Endothelial cell (in vitro differentiated cells): ENCODE measurements at regions not wholly inside any gene's neighbourhood (a gene's known extent, or its start where the extent isn't known, plus 50 kb on each side); places are given as distances from the start of the nearest gene placed in this dataset.

Experiments
- DNase-seq: peaks from one replicate; pipeline ENCODE4 v3.0.0; 2021; ENCODE audit warnings: low spot score
- H3K27ac Mint-ChIP-seq: one replicate; pipeline ENCODE4 v1.8.0; 2021; ENCODE audit warnings: mixed read lengths, inconsistent platforms; ENCODE audit not compliant: unreplicated experiment
- H3K27me3 Mint-ChIP-seq: one replicate; pipeline ENCODE4 v1.8.0; 2021; ENCODE audit warnings: mild to moderate bottlenecking, moderate library complexity, mixed read lengths, inconsistent platforms; ENCODE audit not compliant: unreplicated experiment
- H3K36me3 Mint-ChIP-seq: one replicate; pipeline ENCODE4 v1.8.0; 2021; ENCODE audit warnings: mild to moderate bottlenecking, low read depth, mixed read lengths, inconsistent platforms; ENCODE audit not compliant: unreplicated experiment
- H3K4me1 Mint-ChIP-seq: one replicate; pipeline ENCODE4 v1.8.0; 2021; ENCODE audit warnings: mild to moderate bottlenecking, mixed read lengths, inconsistent platforms; ENCODE audit not compliant: unreplicated experiment
- H3K4me3 Mint-ChIP-seq: one replicate; pipeline ENCODE4 v1.8.0; 2021; ENCODE audit warnings: mild to moderate bottlenecking, mixed read lengths, inconsistent platforms; ENCODE audit not compliant: unreplicated experiment
- H3K9me3 Mint-ChIP-seq: one replicate; pipeline ENCODE4 v1.8.0; 2021; ENCODE audit warnings: mixed read lengths, inconsistent platforms; ENCODE audit not compliant: unreplicated experiment
- TF ChIP-seq, protein P1 (sequence below): fragments of 200-600 bp; sonication (generic); IDR thresholded peaks from one replicate; pipeline ENCODE4 v1.5.0; 2021; ENCODE audit warnings: antibody characterized with exemption; ENCODE audit not compliant: unreplicated experiment

DNA sequence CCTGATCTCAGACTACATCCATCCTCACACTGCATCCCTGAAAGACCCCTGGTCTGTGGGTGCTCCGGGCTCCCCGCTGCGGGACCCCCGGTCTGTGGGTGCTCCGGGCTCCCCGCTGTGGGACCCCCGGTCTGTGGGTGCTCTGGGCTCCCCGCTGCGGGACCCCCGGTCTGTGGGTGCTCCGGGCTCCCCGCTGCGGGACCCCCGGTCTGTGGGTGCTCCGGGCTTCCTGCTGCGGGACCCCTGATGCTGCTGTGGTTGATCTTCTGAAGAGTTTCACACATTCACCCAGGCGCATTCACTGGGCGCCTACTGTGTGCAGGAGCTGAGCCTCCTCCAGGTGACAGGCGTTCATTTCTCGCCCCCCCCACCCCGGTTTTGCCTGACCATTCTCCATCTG, 162.7 kb upstream of the SALL3 start:
- Mint-ChIP-seq H3K27me3 (peaks cover 13% of the 10 kb centered on the region), H3K4me1 (no peaks in the 10 kb centered on the region), H3K27ac (no peak overlapping the region), H3K36me3 (peaks cover 18% of the 10 kb centered on the region), H3K9me3 (peaks cover 45% of the 10 kb centered on the region), H3K4me3 (no peak overlapping the region)
- no peak for DNase-seq
- TF ChIP-seq, protein P1, sequence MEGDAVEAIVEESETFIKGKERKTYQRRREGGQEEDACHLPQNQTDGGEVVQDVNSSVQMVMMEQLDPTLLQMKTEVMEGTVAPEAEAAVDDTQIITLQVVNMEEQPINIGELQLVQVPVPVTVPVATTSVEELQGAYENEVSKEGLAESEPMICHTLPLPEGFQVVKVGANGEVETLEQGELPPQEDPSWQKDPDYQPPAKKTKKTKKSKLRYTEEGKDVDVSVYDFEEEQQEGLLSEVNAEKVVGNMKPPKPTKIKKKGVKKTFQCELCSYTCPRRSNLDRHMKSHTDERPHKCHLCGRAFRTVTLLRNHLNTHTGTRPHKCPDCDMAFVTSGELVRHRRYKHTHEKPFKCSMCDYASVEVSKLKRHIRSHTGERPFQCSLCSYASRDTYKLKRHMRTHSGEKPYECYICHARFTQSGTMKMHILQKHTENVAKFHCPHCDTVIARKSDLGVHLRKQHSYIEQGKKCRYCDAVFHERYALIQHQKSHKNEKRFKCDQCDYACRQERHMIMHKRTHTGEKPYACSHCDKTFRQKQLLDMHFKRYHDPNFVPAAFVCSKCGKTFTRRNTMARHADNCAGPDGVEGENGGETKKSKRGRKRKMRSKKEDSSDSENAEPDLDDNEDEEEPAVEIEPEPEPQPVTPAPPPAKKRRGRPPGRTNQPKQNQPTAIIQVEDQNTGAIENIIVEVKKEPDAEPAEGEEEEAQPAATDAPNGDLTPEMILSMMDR, result no peak

GRCh38 chr18:78818495-78818894, 161.1 kb upstream of the SALL3 start:
- Mint-ChIP-seq H3K36me3 (peaks cover 23% of the 10 kb centered on the region), H3K9me3 (peaks cover 46% of the 10 kb centered on the region), H3K4me3 (no peak overlapping the region), H3K27ac (peak overlapping the region; percentile 30), H3K4me1 (no peaks in the 10 kb centered on the region), H3K27me3 (peaks cover 10% of the 10 kb centered on the region)
- no peak for DNase-seq
- TF ChIP-seq, protein P1, result no peak

- H3K4me3 Mint-ChIP-seq, result no peak overlapping the region
- H3K27ac Mint-ChIP-seq, result no peak overlapping the region
- H3K27me3 Mint-ChIP-seq, result peaks cover 8% of the 10 kb centered on the region
- peaks cover 47% of the 10 kb centered on the region for H3K9me3 Mint-ChIP-seq
- TF ChIP-seq, protein P1, result no peak
- peaks cover 24% of the 10 kb centered on the region for H3K36me3 Mint-ChIP-seq
- no peaks in the 10 kb centered on the region for H3K4me1 Mint-ChIP-seq
- no peak for DNase-seq
Measured at GRCh38 chr18:78818961-78819360, 160.7 kb upstream of the SALL3 start.

- DNase-seq, result no peak
- H3K4me3 Mint-ChIP-seq, result no peak overlapping the region
- H3K36me3 Mint-ChIP-seq, result peaks cover 21% of the 10 kb centered on the region
- peaks cover 51% of the 10 kb centered on the region for H3K9me3 Mint-ChIP-seq
- H3K27ac Mint-ChIP-seq, result no peak overlapping the region
- TF ChIP-seq, protein P1, result no peak
- no peaks in the 10 kb centered on the region for H3K4me1 Mint-ChIP-seq
- H3K27me3 Mint-ChIP-seq, result peaks cover 8% of the 10 kb centered on the region
Measured at GRCh38 chr18:78820161-78820834, 159.3 kb upstream of the SALL3 start.

- peaks cover 20% of the 10 kb centered on the region for H3K36me3 Mint-ChIP-seq
- no peak overlapping the region for H3K27ac Mint-ChIP-seq
- H3K9me3 Mint-ChIP-seq, result peaks cover 58% of the 10 kb centered on the region
- H3K27me3 Mint-ChIP-seq, result peaks cover 8% of the 10 kb centered on the region
- TF ChIP-seq, protein P1, result no peak
- H3K4me1 Mint-ChIP-seq, result no peaks in the 10 kb centered on the region
- no peak for DNase-seq
- no peak overlapping the region for H3K4me3 Mint-ChIP-seq
Measured at GRCh38 chr18:78821396-78821795, 158.2 kb upstream of the SALL3 start.
